K562 (cell line): ENCODE measurements at regions not wholly inside any gene's neighbourhood (a gene's known extent, or its start where the extent isn't known, plus 50 kb on each side); places are given as distances from the start of the nearest gene placed in this dataset.

Experiments used
- CTCF ChIP-seq, 3 experiments: IDR thresholded peaks in 2 of 3; conservative IDR thresholded peaks in 1 of 3; 2 replicates each; pipeline ENCODE4 v1.5.1; 2011 to 2012; ENCODE audit warnings: low read length in 3 of 3, mild to moderate bottlenecking in 3 of 3, control low read depth in 2 of 3, improper control_type of control experiment in 1 of 3, inconsistent platforms in 1 of 3, low read depth in 1 of 3, mixed read lengths in 1 of 3, moderate library complexity in 1 of 3; ENCODE audit not compliant: insufficient read depth in 2 of 3
- DLX4 ChIP-seq: fragments of 250-450 bp; sonication (Bioruptor Pico); IDR thresholded peaks from 2 replicates; pipeline ENCODE4 v1.6.1; 2021; ENCODE audit warnings: mild to moderate bottlenecking
- E2F6 ChIP-seq, 2 experiments: IDR thresholded peaks; 2 replicates each; pipeline ENCODE4 v1.6.1; 2011; ENCODE audit warnings: borderline replicate concordance in 1 of 2, control low read depth in 1 of 2, low read depth in 1 of 2, low read length in 1 of 2, mild to moderate bottlenecking in 1 of 2, mixed read lengths in 1 of 2, moderate library complexity in 1 of 2; ENCODE audit not compliant: insufficient read depth in 1 of 2, insufficient read length in 1 of 2, poor library complexity in 1 of 2, severe bottlenecking in 1 of 2; ENCODE audit errors: extremely low read depth in 1 of 2
- FOXP4 ChIP-seq: sonication (generic); formaldehyde crosslinking; IDR thresholded peaks from 2 replicates; pipeline ENCODE4 v1.8.0; 2022; ENCODE audit warnings: mild to moderate bottlenecking, missing genetic modification reagents, borderline replicate concordance
- GABPA ChIP-seq: fragments of 200-800 bp; sonication (Bioruptor generic); conservative IDR thresholded peaks from 2 replicates; pipeline ENCODE4 v1.6.1; 2016; ENCODE audit warnings: low read depth, missing genetic modification characterization, missing compliant biosample characterization
- MAFG ChIP-seq: fragments of 450-650 bp; conservative IDR thresholded peaks from 2 replicates; pipeline ENCODE4 v1.6.1; 2016; ENCODE audit warnings: missing genetic modification characterization, missing compliant biosample characterization
- NR2C2 ChIP-seq, 2 experiments: fragments of 200-800 bp in 1 of 2; sonication (Bioruptor generic) in 1 of 2; sonication (generic) in 1 of 2; formaldehyde crosslinking in 1 of 2; IDR thresholded peaks; 2 replicates each; pipeline versions ENCODE4 v1.6.1 to v1.8.0; 2016 to 2022; ENCODE audit warnings: mild to moderate bottlenecking in 1 of 2, missing compliant biosample characterization in 1 of 2, missing genetic modification characterization in 1 of 2, missing genetic modification reagents in 1 of 2
- POLR2A ChIP-seq: fragments of 450-650 bp; conservative IDR thresholded peaks from 2 replicates; pipeline ENCODE4 v1.6.1; 2016
- SIN3A ChIP-seq, 2 experiments: fragments of 150-350 bp in 1 of 2; IDR thresholded peaks; 2 replicates each; pipeline ENCODE4 v1.6.1; 2011 to 2016; ENCODE audit warnings: borderline replicate concordance in 2 of 2, low read depth in 2 of 2, low read length in 2 of 2, mild to moderate bottlenecking in 2 of 2, moderate library complexity in 2 of 2; ENCODE audit not compliant: control insufficient read depth in 1 of 2
- SMC3 ChIP-seq: conservative IDR thresholded peaks from 2 replicates; pipeline ENCODE4 v1.6.1; 2011; ENCODE audit warnings: low read depth, low read length, improper control_type of control experiment; ENCODE audit not compliant: insufficient read depth
- USF1 ChIP-seq: sonication (generic); formaldehyde crosslinking; IDR thresholded peaks from 2 replicates; pipeline ENCODE4 v1.9.0; 2022; ENCODE audit warnings: mild to moderate bottlenecking, missing genetic modification reagents
- ZFX ChIP-seq: sonication (generic); formaldehyde crosslinking; IDR thresholded peaks from 2 replicates; pipeline ENCODE4 v1.8.0; 2022; ENCODE audit warnings: mild to moderate bottlenecking, missing genetic modification reagents, moderate library complexity

GRCh38 chr3:191774485-191774884, 313.5 kb downstream of the PYDC2 start:
- TF ChIP-seq FOXP4, result no peak
- no peak for TF ChIP-seq POLR2A
- no peak for TF ChIP-seq MAFG (tag)
- no peak for TF ChIP-seq USF1 (CRISPR knock-in tag)
- TF ChIP-seq DLX4 (CRISPR knock-in tag), result no peak
- no peak for TF ChIP-seq SMC3
- TF ChIP-seq CTCF (IDR thresholded peaks at IDR 0.05 in 2 of 3, conservative IDR thresholded peaks at IDR 0.05 in 1 of 3; ENCODE audit: insufficient read depth in 2 of 3, low read depth in 1 of 3, low read length in 3 of 3), result no peak
- no peak for TF ChIP-seq ZFX
- TF ChIP-seq E2F6 (IDR thresholded peaks at IDR 0.05; ENCODE audit: borderline replicate concordance in 1 of 2, extremely low read depth in 1 of 2, insufficient read depth in 1 of 2, insufficient read length in 1 of 2, low read depth in 1 of 2, low read length in 1 of 2, poor library complexity in 1 of 2, severe bottlenecking in 1 of 2), result no peak
- no peak for TF ChIP-seq GABPA (tag)
- TF ChIP-seq NR2C2 (CRISPR knock-in tag; IDR thresholded peaks at IDR 0.05), result no peak
- no peak for TF ChIP-seq NR2C2 (tag; IDR thresholded peaks at IDR 0.05)
- TF ChIP-seq SIN3A (IDR thresholded peaks at IDR 0.05; ENCODE audit: borderline replicate concordance in 2 of 2, control insufficient read depth in 1 of 2, low read depth in 2 of 2, low read length in 2 of 2), result no peak
